Daoy (cell line): ENCODE measurements at regions not wholly inside any gene's neighbourhood (a gene's known extent, or its start where the extent isn't known, plus 50 kb on each side); places are given as distances from the start of the nearest gene placed in this dataset.
"Not testable (repeated sequence)": the region's sequence is repeated elsewhere in the genome, so short reads cannot be mapped to it uniquely, and the experiment has no call there.

ENCODE experiments used
- DNase-seq: peaks from one replicate; pipeline ENCODE4 v3.0.0-alpha.2; 2015; ENCODE audit warnings: low read depth

DNA sequence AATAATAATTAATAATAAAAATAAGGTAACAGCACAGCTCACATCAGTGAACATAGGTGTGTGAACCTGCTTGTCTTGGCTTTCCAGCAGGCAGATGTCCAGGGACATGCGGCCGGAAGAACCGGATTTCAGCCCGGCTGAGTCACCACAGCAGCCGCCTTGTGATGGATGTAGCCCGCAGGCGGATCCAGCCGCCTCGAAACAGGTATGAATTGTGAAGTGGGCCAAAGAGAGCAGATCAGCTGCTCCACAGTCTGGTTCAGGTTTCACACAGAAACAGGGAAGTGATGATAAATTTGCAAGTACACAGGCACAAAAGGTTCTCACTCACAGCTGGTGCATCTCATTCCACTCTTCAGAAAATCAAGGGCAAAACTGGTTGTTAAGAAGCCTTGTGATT, 55.1 kb downstream of the ID4 start:
- peak; percentile 74 for DNase-seq

DNA sequence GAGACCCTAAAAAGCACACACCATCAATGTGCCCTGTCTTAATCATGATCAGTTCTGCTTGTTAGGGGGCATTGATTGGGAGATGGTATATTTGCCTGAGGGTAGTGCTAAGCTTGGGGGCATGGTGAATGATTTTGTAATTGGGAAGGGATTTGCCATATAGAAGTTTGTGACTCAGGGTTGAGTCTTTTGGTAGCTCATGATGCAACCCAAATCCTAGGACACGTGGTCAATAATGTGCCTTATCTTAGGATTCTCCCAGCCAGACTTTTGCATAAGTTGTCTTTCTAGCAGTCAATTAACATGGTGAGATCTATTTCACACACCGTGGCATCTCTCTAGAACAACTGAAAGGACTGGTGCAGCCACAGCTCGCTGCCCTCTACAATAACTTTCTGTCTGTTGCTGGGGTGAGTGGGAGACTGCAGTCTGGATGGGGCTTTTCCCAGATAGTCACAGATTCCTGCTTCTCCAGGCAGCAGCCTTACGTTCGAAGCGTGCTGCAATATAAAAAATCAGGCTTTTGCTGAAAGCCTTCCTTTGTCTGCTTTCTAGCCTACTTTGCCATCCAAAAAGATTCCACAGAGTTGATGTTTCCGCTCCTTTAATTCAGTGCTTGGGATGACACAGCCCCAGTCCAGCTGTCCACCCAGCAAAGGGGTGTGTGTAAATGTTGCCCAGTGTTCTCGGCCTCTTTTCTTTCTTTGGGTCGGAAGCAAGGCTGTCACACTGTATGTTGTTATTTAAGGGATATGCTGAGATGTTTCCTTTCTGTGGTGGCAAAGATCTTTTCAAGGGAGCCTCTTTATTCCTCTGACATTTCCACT, 58.9 kb downstream of the ID4 start:
- no peak for DNase-seq

DNA sequence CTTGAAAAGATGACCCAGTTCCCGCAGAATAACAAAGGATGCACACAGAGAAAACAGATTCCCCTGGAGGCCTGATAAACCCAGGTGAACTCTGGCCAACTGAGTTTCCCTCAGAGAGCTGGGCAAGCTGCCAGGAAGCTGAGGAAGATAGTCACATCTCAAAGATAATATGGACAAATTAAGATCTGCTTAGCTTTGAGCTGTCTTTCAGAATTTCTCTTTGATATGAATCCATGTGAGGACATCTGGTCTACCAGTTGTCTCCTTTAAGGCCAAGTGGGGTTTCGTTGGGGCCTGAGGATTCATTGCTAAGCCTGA, 59.5 kb downstream of the ID4 start:
- DNase-seq: no peak

DNA sequence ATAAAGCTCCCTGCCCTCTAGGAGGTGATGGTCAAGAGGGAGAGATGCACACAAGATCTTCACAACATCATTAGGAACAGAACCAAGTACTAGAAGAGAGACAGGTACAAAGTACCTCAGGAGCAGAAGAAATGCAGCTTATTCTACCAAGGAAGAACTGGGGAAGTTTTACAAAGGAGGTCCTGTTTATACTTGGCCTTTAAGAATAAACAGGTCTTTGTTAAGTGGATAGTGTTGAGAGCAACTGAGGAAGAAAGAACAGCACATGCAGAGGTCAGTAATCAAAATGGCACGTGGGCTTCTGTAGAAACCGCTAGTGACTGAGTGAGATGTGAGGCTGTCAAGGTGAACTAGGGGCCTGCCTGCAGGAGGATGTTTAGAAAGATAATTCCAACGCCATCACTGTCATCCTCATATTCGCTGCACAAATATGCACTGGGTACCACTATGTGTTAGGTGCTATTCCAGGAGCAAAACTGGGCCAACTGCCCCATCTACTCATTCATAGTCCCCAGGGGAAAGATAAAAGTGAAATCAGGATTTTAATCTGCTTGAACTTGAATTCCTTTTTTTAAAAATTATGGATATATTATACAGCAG, 61.1 kb downstream of the ID4 start:
- DNase-seq: no peak

DNA sequence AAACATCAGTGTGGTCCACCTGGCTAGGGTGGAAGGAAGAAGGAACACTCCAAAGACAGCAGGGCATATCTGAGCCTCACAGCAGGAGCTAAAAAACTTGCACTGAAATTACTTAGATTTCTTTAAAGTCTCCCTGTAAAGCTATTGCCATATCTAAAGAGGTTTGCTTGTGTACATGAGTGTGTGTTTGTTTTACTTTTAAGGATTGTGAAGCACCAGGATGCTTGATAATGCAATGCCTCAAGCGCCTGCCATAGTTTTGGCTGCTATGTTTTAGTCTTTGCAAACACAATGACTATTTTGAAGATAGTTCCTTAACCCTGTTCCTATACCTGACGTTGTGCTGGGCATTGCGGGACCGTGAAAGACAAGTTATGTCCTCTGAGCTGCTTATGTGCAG, 65.0 kb downstream of the ID4 start:
- no peak for DNase-seq

DNA sequence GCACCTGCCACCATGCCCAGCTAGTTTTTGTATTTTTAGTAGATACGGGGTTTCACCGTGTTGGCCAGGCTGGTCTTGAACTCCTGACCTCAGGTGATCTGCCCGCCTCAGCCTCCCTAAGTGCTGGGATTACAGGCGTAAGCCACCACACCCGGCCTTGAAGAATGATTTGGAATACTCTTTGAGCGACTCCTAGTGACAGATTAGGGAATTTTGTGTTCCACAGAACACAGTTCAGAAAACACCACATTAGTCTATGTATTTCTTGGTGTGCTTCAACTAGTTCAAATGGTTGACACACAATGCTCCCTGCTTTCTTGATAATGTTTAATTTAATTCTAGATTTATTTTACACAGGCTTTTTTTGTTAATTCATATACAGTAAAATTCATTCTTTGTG, 67.2 kb downstream of the ID4 start:
- not testable (repeated sequence) for DNase-seq

DNA sequence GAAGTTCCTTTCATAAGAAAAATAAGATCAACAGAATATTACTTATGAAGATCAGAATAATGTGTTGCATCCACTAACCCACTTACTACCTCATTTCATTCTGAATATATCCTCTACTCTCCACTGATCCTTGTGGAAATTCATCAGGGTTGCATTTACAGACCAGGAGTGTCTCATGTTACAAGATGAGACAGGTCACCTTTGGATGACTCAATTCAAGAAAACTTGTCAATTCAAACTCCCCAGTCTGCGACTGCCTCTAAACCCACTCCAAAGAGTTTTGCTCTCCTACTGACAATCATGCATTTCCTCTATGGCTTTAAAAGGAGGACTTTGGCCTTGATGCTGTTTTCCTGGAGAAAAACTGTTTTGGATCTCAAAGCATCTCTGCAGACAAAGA, 68.4 kb downstream of the ID4 start:
- DNase-seq: no peak

DNA sequence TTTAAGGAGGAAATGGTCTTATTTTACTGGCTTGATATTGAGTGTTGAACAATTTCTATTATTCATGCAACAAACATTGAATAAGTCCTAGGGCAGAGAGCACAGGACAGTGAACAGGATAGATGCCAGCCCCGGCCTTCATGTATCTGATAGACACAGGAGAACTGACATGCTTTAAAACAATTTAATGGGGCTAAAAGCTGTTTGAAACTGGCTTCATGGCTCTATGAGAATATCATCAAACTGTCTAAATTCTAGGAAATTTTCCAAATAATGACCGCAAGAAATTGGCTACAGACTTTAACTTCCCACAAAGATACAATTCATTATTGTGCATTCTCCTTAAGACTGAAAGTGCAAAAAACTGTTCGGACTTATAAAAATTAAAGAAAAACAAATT, 69.0 kb downstream of the ID4 start:
- no peak for DNase-seq

DNA sequence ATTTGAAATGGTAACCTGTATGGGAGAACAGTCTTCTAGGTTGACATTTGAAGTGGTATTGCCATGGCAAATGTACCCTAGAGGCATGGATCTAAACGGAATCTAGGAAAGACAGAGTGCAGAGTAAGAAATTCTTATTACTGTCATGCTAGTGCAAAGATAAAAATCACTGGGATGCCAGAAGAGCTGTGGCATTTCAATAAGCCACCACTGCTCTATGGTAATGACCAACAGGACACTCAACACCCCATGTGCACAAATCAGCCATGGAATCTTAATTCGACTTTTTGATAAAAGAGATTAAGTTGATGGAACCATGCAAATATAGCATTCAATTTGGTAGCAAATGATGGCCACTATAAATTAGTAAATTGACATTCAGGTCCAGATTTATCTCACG, 74.1 kb downstream of the ID4 start:
- no peak for DNase-seq

DNA sequence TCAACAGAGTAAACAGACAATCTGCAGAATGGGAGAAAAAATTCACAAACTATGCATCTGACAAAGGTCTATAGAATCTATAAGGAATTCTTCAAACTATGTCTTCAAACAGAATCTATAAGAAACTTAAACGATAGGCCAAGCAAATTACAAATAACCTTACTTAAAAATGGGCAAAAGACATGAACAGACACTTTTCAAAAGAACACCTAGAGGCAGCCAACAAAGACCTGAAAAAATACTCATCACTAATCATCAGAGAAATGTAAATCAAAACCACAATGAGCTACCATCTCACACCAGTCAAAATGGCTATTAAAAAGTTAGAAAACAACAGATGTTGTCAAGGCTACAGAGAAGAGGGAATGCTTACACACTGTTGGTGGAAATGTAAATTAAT, 81.3 kb downstream of the ID4 start:
- no peak for DNase-seq

DNA sequence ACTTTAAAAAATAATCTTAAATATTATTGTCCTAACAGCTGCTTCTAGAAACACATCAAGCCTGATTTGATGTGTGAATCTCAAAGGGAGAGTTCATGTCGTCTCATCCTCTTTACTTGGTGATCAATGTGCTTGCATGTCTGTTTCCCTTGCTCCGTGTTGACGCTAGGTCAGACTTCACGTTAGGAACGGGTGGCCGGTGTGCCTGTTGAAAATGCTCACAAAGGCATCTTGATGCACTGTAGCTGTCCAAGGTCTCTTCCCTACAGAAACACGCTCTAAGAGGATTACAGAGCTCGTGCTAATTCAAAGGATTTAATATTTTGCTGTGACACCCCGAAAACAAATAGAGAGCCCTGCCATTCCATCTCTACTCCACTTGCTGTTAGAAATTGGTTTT, 84.6 kb downstream of the ID4 start:
- no peak for DNase-seq

DNA sequence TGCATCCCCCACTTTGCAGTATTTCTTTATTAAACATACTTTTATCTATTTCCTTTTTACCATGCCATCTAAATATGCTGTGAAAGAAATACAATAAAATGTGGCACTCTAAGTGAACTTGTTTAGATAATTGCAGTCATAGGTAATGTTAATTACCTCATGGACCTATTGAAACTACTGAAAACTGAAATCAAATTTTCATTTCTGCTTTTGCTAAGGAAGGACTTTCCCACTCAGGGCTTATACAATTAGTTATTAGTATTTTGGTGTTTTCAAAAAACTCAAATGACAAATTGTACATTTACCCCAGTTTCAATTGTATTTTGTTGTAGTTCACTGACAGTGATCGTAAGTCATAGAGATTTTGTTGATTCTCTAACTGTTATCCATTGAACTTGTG, 88.4 kb downstream of the ID4 start:
- no peak for DNase-seq

DNA sequence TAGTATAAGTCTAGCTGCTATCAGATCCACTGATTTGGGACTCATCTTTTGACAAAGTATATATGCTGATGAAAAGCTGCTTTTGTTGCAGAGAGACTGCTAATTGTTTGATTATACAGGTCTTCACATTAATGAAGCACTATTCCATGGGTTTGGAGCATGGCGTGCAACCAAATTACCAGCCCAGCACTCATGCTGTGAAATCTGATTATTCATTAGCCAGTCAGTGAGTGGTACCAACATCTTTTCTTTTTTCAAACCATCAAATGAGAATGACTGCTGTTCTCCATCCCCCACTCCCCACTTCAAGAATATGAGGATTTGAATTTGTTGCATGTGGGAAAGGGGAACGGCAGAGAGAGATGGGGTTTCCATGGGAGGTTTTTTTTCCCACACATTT, 91.3 kb downstream of the ID4 start:
- DNase-seq: no peak

DNA sequence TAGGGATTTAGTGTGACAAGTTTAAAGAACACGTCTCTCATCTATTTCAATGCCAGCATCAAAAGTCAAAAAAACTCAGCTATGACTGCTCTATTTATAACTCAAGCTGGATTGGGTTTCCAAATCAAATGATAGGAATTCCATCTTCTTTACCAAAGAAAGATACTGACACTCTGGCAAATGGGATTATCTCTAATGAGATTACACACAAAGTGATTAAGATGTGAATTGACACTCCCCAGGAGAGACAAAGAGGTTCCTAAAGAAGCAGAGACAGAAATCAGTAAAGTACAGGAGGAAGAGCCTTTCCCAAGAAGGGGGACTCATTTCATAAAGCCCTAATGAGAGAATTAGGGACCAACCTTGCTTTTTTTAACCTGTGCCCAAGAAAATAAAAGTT, 92.1 kb downstream of the ID4 start:
- no peak for DNase-seq

DNA sequence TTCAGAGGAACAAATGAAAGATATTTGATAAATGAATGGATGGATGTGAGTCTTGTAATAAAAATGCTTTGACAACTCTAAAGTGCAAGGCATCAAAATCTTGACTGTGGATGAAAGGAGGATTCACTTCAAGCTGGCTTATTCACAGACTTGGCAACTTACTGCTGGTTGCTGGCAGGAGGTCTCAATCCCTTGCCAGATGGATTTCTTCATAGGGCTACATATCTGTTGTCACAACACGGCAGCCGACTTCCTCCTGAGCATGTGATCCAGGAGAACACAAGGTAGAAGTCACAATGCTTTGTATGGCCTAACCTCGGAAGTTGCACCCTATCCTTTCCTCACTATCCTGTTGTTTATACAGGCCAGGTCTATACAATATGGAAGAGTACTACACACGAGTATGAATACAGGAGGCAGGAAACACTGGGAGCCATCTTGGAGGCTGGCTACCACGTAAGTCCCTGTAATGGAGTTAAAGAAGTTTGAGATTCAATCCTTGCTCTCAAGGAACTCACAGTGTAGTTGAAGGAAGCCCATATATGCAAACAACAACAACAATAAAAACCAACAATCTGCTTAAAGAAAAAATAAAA, 97.9 kb downstream of the ID4 start:
- no peak for DNase-seq

DNA sequence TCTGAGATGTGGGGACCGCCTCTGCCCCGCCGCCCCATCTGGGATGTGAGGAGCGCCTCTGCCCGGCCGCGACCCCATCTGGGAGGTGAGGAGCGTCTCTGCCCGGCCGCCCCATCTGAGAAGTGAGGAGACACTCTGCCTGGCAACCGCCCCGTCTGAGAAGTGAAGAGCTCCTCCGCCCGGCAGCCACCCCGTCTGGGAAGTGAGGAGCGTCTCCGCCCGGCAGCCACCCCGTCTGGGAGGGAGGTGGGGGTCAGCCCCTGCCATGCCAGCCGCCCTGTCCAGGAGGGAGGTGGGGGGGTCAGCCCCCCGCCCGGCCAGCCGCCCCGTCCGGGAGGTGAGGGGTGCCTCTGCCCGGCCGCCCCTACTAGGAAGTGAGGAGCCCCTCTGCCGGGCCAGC, 102.2 kb downstream of the ID4 start:
- not testable (repeated sequence) for DNase-seq

DNA sequence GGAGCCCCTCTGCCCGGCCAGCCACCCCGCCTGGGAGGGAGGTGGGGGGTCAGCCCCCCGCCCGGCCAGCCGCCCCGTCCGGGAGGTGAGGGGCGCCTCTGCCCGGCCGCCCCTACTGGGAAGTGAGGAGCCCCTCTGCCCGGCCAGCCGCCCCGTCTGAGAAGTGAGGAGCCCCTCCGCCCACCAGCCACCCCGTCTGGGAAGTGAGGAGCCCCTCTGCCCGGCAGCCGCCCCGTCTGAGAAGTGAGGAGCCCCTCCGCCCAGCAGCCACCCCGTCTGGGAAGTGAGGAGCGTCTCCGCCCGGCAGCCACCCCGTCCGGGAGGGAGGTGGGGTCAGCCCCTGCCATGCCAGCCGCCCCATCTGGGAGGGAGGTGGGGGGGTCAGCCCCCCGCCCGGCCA, 102.8 kb downstream of the ID4 start:
- not testable (repeated sequence) for DNase-seq

DNA sequence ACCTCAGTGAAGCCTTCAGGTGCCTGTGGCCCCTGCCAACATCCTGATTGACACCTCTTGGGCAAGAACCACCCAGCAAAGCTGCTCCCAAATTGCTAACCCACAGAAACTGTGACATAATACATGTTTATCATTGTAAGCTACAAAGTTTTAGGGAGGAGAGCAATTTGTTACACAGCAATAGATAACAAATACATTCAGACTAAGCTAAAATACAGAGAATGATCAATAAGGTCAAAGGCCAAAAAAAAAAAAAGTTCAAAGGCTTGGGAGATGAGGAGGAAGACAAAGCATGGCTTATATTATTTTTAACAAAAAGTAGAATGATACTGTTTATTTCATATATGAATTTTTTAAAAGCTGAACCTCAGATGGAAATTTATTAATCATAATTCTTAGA, 105.9 kb downstream of the ID4 start:
- no peak for DNase-seq

DNA sequence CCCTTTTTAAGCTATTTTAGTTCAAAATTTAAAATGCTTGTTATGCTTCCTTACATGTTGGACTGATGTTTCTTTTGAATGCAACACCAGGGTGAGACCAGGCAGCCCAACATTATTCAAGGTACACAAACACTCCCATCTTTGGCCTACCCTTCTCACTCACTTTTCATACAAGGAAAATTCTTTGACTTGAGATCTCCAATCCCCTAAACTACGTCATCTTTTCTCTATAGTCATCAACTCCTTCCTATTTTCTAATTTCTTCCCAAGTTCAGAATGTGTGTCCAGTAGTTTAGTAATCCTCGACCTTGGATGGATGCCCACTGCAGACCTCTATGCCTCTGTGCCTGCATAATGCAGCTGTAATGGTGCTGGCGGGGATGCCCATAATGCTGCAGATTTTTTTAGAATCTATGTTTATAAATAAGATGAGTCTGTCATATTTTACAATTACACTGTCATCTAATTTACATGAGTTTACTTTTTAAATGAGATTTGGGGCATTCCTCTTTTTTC, 108.7 kb downstream of the ID4 start:
- DNase-seq: no peak

DNA sequence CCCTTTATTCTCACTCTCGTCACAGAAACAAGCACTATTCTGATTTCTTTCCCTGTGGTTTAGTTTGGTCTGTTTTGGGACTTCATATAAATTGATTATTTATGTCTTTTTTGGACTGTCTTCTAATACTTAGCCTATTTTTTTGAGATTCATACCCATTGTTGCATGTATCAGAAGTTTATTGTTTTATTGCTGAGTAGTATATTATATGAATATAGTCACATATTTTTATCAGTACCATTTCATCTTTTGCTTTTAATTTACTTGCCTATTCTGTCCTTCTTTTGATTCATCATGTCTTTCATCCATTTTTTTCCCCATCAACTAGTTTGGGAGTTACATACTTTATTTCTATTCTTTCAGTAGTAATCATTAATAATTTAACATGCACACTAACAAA, 112.0 kb downstream of the ID4 start:
- DNase-seq: no peak

DNA sequence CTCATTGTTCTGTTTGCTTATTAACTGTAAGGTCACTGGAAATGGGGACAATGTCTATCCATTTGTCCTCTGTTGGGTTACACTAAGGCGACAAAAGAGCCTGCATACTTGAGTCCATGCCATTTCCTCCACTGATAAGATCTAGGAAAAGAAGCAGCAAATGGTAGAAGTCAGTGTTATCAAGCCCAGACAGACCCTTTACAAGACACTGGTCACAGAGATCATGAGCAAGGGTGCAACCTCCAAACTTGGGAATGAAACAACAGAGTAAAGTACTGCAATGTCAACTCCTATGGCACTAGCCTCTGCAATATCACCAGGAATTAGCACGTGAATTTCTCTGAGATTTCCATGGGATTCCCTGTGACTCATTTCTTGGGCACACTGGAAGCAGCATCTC, 126.9 kb downstream of the ID4 start:
- DNase-seq: no peak

DNA sequence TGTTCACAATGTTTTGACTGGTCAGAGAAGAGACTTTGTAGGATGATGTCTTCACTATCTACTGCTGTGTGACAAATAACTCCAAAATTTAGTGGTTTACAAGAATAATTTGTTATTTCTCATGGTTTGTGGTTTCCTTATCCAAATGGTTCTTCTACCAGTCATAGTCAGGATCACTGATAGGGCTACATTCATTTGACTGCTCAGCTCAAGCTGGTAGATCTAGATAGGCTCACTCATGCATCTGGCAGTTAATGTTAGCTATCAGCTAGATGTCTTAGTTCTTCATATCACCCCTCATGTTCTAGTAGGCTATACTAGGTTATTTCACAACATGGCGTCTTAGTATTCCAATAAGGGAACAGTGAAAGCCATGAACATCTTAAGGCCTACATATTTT, 131.0 kb downstream of the ID4 start:
- DNase-seq: no peak

DNA sequence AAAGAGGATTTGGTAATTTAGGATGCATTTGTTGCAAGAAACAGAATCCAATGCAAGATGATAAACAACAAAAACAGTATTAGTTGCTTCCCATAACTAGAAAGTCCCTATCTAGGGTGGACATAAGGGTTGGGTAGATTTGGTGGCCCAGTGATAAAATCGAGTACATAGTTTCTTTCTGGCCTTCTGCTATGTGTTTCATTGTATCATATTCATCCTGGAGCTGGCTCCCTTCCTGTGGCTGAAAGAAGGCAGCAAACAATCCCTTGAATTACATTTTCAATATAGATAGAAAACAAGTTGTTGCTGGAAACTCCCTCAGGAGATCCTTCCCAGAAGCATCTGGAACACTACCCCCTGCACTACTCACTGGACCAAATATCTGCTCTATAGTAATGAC, 135.1 kb downstream of the ID4 start:
- no peak for DNase-seq
